GM23338 (cell line): ENCODE measurements at regions not wholly inside any gene's neighbourhood (a gene's known extent, or its start where the extent isn't known, plus 50 kb on each side); places are given as distances from the start of the nearest gene placed in this dataset.

Experiments
- ATAC-seq: fragments of 200-7000 bp; cut with Tn5 transposase; 3 replicates; pipeline ENCODE4 v1.9.1; 2020
- DNase-seq: peaks from one replicate; pipeline ENCODE4 v3.0.0-alpha.2; 2015; ENCODE audit warnings: low spot score
- H2AFZ ChIP-seq: fragments of 200-600 bp; sonication (generic); 2 replicates; pipeline ENCODE4 v1.8.0; 2016; ENCODE audit warnings: antibody characterized with exemption, mild to moderate bottlenecking, moderate library complexity
- H3F3A ChIP-seq: fragments of 200-600 bp; sonication (generic); replicated peaks from 2 replicates; pipeline ENCODE4 v1.8.0; 2017; ENCODE audit warnings: antibody characterized with exemption, mixed run types, low read depth
- H3K27ac ChIP-seq: fragments of 200-600 bp; sonication (generic); 2 replicates; pipeline ENCODE4 v1.6.1; 2016; ENCODE audit warnings: low read depth
- H3K27me3 ChIP-seq: fragments of 200-600 bp; sonication (generic); 2 replicates; pipeline ENCODE4 v1.8.0; 2016; ENCODE audit warnings: mild to moderate bottlenecking, mixed run types, moderate library complexity; ENCODE audit not compliant: insufficient read depth
- H3K36me3 ChIP-seq: fragments of 200-600 bp; sonication (generic); 2 replicates; pipeline ENCODE4 v1.8.0; 2016; ENCODE audit warnings: mild to moderate bottlenecking; ENCODE audit not compliant: insufficient read depth
- H3K4me1 ChIP-seq: fragments of 200-600 bp; sonication (generic); 2 replicates; pipeline ENCODE4 v1.8.0; 2016; ENCODE audit warnings: mild to moderate bottlenecking, moderate library complexity; ENCODE audit not compliant: insufficient read depth
- H3K4me2 ChIP-seq: fragments of 200-600 bp; sonication (generic); 2 replicates; pipeline ENCODE4 v1.7.1; 2017; ENCODE audit warnings: mixed run types
- H3K4me3 ChIP-seq: fragments of 200-600 bp; sonication (generic); 2 replicates; pipeline ENCODE4 v1.6.1; 2016; ENCODE audit warnings: mixed run types
- H3K79me2 ChIP-seq: fragments of 200-600 bp; sonication (generic); replicated peaks from 2 replicates; pipeline ENCODE4 v1.8.0; 2017; ENCODE audit warnings: mild to moderate bottlenecking; ENCODE audit not compliant: insufficient read depth
- H3K9me2 ChIP-seq: fragments of 200-600 bp; sonication (generic); 2 replicates; pipeline ENCODE4 v1.8.0; 2017; ENCODE audit not compliant: insufficient read depth
- H4K20me1 ChIP-seq: fragments of 200-600 bp; sonication (generic); replicated peaks from 2 replicates; pipeline ENCODE4 v1.8.0; 2017; ENCODE audit warnings: mild to moderate bottlenecking; ENCODE audit not compliant: insufficient read depth
- H3K27ac Mint-ChIP-seq: 2 replicates; pipeline ENCODE4 v1.8.0; 2020; ENCODE audit warnings: inconsistent platforms, mild to moderate bottlenecking, moderate library complexity, mixed read lengths
- H3K27me3 Mint-ChIP-seq: 3 replicates; pipeline ENCODE4 v1.8.0; 2022; ENCODE audit warnings: low read depth, mild to moderate bottlenecking, moderate library complexity, mixed read lengths, inconsistent platforms; ENCODE audit not compliant: insufficient read depth, poor library complexity
- H3K36me3 Mint-ChIP-seq: 3 replicates; pipeline ENCODE4 v1.8.0; 2021; ENCODE audit warnings: low read depth, mild to moderate bottlenecking, inconsistent platforms, moderate library complexity, mixed read lengths
- H3K4me1 Mint-ChIP-seq: 3 replicates; pipeline ENCODE4 v1.8.0; 2020; ENCODE audit warnings: mild to moderate bottlenecking, inconsistent platforms, mixed read lengths
- H3K4me3 Mint-ChIP-seq: 3 replicates; pipeline ENCODE4 v1.8.0; 2021; ENCODE audit warnings: moderate library complexity, mild to moderate bottlenecking, inconsistent platforms, mixed read lengths
- H3K9me3 Mint-ChIP-seq: 3 replicates; pipeline ENCODE4 v1.8.0; 2020; ENCODE audit warnings: moderate library complexity, mild to moderate bottlenecking, inconsistent platforms, mixed read lengths
- CREB1 ChIP-seq: fragments of 250-450 bp; sonication (Bioruptor Pico); IDR thresholded peaks from 2 replicates; pipeline ENCODE4 v1.5.0; 2020; ENCODE audit warnings: low read depth, mild to moderate bottlenecking, moderate library complexity
- EZH2 ChIP-seq: fragments of 200-600 bp; sonication (generic); IDR thresholded peaks from one replicate; pipeline ENCODE4 v1.8.0; 2017; ENCODE audit warnings: antibody characterized with exemption, mild to moderate bottlenecking, low read depth; ENCODE audit not compliant: unreplicated experiment
- EZH2phosphoT487 ChIP-seq: fragments of 200-600 bp; sonication (generic); IDR thresholded peaks from one replicate; pipeline ENCODE4 v1.8.1; 2018; ENCODE audit warnings: antibody characterized with exemption; ENCODE audit not compliant: unreplicated experiment
- JUNB ChIP-seq: IDR thresholded peaks from one replicate; pipeline ENCODE4 v1.6.1; 2016; ENCODE audit warnings: antibody characterized with exemption; ENCODE audit not compliant: unreplicated experiment
- NANOG ChIP-seq: IDR thresholded peaks from 2 replicates; pipeline ENCODE4 v1.6.1; 2016; ENCODE audit warnings: antibody characterized with exemption, borderline replicate concordance
- POLR2AphosphoS5 ChIP-seq: IDR thresholded peaks from 2 replicates; pipeline ENCODE4 v1.6.1; 2016; ENCODE audit warnings: antibody characterized with exemption, low read depth
- STAT1 ChIP-seq: IDR thresholded peaks from one replicate; pipeline ENCODE4 v1.6.1; 2016; ENCODE audit warnings: antibody characterized with exemption; ENCODE audit not compliant: unreplicated experiment
- ZNF331 ChIP-seq: fragments of 250-450 bp; sonication (Bioruptor Pico); IDR thresholded peaks from 2 replicates; pipeline ENCODE4 v1.5.0; 2020; ENCODE audit warnings: low read depth, mild to moderate bottlenecking, moderate library complexity
- TF ChIP-seq, protein P1 (sequence below), 2 experiments: fragments of 200-600 bp in 1 of 2; sonication (generic) in 1 of 2; conservative IDR thresholded peaks; 2 replicates each; pipeline versions ENCODE4 v1.5.1 to v1.6.1; 2016 to 2017; ENCODE audit warnings: antibody characterized with exemption in 2 of 2, low read depth in 2 of 2, mild to moderate bottlenecking in 2 of 2, moderate library complexity in 1 of 2
- TF ChIP-seq, protein P2 (sequence below): IDR thresholded peaks from 2 replicates; pipeline ENCODE4 v1.6.1; 2016; ENCODE audit warnings: antibody characterized with exemption
- TF ChIP-seq, protein P3 (sequence below): fragments of 250-450 bp; sonication (Bioruptor Pico); IDR thresholded peaks from 2 replicates; pipeline ENCODE4 v1.5.0; 2020; ENCODE audit warnings: mild to moderate bottlenecking, moderate library complexity

DNA sequence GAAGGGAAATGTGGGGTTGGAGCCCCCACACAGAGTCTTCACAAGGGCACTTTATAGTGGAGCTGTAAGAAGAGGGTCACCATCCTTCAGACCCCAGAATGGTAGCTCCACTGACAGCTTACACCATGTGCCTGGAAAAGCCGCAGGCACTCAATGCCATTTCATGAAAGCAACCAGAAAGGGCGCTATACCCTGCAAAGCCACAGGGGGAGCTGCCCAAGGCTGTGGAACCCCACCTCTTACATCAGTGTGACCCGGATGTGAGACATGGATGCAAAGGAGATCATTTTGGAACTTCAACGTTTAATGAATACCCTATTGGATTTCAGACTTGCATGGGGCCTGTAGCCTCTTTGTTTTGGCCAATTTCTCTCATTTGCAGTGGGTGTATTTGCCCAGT lies 694.7 kb downstream of the CBLN2 start:
- Mint-ChIP-seq H3K9me3 (peaks cover 94% of the 10 kb centered on the region), H3K4me1 (no peaks in the 10 kb centered on the region), H3K4me3 (no peak overlapping the region), H3K36me3 (peaks cover 39% of the 10 kb centered on the region), H3K27me3 (peaks cover 4% of the 10 kb centered on the region), H3K27ac (no peak overlapping the region)
- no peaks in the 10 kb centered on the region for H3K79me2 ChIP-seq
- peak; percentile 3 for DNase-seq
- TF ChIP-seq, protein P1, sequence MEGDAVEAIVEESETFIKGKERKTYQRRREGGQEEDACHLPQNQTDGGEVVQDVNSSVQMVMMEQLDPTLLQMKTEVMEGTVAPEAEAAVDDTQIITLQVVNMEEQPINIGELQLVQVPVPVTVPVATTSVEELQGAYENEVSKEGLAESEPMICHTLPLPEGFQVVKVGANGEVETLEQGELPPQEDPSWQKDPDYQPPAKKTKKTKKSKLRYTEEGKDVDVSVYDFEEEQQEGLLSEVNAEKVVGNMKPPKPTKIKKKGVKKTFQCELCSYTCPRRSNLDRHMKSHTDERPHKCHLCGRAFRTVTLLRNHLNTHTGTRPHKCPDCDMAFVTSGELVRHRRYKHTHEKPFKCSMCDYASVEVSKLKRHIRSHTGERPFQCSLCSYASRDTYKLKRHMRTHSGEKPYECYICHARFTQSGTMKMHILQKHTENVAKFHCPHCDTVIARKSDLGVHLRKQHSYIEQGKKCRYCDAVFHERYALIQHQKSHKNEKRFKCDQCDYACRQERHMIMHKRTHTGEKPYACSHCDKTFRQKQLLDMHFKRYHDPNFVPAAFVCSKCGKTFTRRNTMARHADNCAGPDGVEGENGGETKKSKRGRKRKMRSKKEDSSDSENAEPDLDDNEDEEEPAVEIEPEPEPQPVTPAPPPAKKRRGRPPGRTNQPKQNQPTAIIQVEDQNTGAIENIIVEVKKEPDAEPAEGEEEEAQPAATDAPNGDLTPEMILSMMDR (conservative IDR thresholded peaks at IDR 0.05; ENCODE audit: low read depth in 2 of 2): 0 out of 4 replicates have a peak, but pooled peaks have one; percentile 8 to 19
- TF ChIP-seq EZH2: no peak
- TF ChIP-seq NANOG: no peak
- TF ChIP-seq ZNF331 (CRISPR knock-in tag): no peak
- TF ChIP-seq CREB1 (CRISPR knock-in tag): no peak
- TF ChIP-seq, protein P2, sequence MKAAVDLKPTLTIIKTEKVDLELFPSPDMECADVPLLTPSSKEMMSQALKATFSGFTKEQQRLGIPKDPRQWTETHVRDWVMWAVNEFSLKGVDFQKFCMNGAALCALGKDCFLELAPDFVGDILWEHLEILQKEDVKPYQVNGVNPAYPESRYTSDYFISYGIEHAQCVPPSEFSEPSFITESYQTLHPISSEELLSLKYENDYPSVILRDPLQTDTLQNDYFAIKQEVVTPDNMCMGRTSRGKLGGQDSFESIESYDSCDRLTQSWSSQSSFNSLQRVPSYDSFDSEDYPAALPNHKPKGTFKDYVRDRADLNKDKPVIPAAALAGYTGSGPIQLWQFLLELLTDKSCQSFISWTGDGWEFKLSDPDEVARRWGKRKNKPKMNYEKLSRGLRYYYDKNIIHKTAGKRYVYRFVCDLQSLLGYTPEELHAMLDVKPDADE: no peak
- TF ChIP-seq STAT1: no peak
- no peak overlapping the region for H2AFZ ChIP-seq
- no peak for ATAC-seq
- no peak overlapping the region for H3K27ac ChIP-seq
- no peaks in the 10 kb centered on the region for H3K4me1 ChIP-seq
- H4K20me1 ChIP-seq: no peaks in the 10 kb centered on the region
- no peaks in the 10 kb centered on the region for H3K9me2 ChIP-seq
- no peaks in the 10 kb centered on the region; the same call in 1 of the 2 replicates for H3K36me3 ChIP-seq
- no peaks in the 10 kb centered on the region for H3K27me3 ChIP-seq
- no peak overlapping the region for H3K4me2 ChIP-seq
- H3F3A ChIP-seq: no peaks in the 10 kb centered on the region
- no peak overlapping the region for H3K4me3 ChIP-seq

DNA sequence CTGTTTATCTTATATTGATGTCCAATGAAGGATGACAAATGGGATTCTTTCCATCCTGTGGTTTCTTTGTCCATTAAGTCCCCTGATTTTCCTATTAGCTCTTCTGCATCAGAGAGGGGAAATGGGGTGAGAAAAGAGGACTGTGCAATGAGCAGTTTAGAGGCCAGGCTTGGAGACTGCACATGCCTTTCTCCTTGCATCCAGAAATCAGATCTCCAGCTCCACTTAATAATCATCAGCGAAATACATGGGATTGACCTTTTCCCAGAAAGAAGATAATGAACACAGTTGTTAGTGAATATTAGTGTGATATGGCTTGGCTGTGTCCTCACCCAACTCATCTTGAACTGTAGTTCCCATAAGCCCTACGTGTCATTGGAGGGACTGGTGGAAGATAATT lies 697.4 kb downstream of the CBLN2 start:
- H3K27ac ChIP-seq: no peak overlapping the region
- H3K27ac Mint-ChIP-seq: no peak overlapping the region
- no peak overlapping the region for H3K4me3 Mint-ChIP-seq
- H3K79me2 ChIP-seq: no peaks in the 10 kb centered on the region
- ATAC-seq (no peak), DNase-seq (no peak)
- H3K27me3 Mint-ChIP-seq: peaks cover 5% of the 10 kb centered on the region
- no peaks in the 10 kb centered on the region for H3K9me2 ChIP-seq
- H2AFZ ChIP-seq: no peak overlapping the region
- H3K36me3 Mint-ChIP-seq: peaks cover 38% of the 10 kb centered on the region
- H3K4me2 ChIP-seq: no peak overlapping the region
- H3K4me1 ChIP-seq: no peaks in the 10 kb centered on the region
- H3K4me1 Mint-ChIP-seq: no peaks in the 10 kb centered on the region
- no peaks in the 10 kb centered on the region; the same call in 1 of the 2 replicates for H3K36me3 ChIP-seq
- H3K9me3 Mint-ChIP-seq: peaks cover 85% of the 10 kb centered on the region
- no peak overlapping the region for H3K4me3 ChIP-seq
- H3K27me3 ChIP-seq: no peaks in the 10 kb centered on the region
- no peaks in the 10 kb centered on the region for H4K20me1 ChIP-seq
- H3F3A ChIP-seq: no peaks in the 10 kb centered on the region
- TF ChIP-seq EZH2phosphoT487: no peak
- no peak for TF ChIP-seq STAT1
- TF ChIP-seq CREB1 (CRISPR knock-in tag): no peak
- TF ChIP-seq ZNF331 (CRISPR knock-in tag): no peak
- TF ChIP-seq, protein P1 (conservative IDR thresholded peaks at IDR 0.05; ENCODE audit: low read depth in 2 of 2): no peak
- no peak for TF ChIP-seq EZH2
- TF ChIP-seq POLR2AphosphoS5: no peak
- TF ChIP-seq JUNB: no peak
- TF ChIP-seq, protein P3, sequence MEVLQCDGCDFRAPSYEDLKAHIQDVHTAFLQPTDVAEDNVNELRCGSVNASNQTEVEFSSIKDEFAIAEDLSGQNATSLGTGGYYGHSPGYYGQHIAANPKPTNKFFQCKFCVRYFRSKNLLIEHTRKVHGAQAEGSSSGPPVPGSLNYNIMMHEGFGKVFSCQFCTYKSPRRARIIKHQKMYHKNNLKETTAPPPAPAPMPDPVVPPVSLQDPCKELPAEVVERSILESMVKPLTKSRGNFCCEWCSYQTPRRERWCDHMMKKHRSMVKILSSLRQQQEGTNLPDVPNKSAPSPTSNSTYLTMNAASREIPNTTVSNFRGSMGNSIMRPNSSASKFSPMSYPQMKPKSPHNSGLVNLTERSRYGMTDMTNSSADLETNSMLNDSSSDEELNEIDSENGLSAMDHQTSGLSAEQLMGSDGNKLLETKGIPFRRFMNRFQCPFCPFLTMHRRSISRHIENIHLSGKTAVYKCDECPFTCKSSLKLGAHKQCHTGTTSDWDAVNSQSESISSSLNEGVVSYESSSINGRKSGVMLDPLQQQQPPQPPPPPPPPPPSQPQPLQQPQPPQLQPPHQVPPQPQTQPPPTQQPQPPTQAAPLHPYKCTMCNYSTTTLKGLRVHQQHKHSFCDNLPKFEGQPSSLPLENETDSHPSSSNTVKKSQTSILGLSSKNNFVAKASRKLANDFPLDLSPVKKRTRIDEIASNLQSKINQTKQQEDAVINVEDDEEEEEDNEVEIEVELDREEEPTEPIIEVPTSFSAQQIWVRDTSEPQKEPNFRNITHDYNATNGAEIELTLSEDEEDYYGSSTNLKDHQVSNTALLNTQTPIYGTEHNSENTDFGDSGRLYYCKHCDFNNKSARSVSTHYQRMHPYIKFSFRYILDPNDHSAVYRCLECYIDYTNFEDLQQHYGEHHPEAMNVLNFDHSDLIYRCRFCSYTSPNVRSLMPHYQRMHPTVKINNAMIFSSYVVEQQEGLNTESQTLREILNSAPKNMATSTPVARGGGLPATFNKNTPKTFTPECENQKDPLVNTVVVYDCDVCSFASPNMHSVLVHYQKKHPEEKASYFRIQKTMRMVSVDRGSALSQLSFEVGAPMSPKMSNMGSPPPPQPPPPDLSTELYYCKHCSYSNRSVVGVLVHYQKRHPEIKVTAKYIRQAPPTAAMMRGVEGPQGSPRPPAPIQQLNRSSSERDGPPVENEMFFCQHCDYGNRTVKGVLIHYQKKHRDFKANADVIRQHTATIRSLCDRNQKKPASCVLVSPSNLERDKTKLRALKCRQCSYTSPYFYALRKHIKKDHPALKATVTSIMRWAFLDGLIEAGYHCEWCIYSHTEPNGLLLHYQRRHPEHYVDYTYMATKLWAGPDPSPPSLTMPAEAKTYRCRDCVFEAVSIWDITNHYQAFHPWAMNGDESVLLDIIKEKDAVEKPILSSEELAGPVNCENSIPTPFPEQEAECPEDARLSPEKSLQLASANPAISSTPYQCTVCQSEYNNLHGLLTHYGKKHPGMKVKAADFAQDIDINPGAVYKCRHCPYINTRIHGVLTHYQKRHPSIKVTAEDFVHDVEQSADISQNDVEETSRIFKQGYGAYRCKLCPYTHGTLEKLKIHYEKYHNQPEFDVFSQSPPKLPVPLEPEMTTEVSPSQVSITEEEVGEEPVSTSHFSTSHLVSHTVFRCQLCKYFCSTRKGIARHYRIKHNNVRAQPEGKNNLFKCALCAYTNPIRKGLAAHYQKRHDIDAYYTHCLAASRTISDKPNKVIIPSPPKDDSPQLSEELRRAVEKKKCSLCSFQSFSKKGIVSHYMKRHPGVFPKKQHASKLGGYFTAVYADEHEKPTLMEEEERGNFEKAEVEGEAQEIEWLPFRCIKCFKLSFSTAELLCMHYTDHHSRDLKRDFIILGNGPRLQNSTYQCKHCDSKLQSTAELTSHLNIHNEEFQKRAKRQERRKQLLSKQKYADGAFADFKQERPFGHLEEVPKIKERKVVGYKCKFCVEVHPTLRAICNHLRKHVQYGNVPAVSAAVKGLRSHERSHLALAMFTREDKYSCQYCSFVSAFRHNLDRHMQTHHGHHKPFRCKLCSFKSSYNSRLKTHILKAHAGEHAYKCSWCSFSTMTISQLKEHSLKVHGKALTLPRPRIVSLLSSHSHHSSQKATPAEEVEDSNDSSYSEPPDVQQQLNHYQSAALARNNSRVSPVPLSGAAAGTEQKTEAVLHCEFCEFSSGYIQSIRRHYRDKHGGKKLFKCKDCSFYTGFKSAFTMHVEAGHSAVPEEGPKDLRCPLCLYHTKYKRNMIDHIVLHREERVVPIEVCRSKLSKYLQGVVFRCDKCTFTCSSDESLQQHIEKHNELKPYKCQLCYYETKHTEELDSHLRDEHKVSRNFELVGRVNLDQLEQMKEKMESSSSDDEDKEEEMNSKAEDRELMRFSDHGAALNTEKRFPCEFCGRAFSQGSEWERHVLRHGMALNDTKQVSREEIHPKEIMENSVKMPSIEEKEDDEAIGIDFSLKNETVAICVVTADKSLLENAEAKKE (CRISPR knock-in tag): no peak
